ENCODE measurements at regions not wholly inside any gene's neighbourhood (a gene's known extent, or its start where the extent isn't known, plus 50 kb on each side); places are given as distances from the start of the nearest gene placed in this dataset.

GRCh38 chr12:61301817-61302216, 958.4 kb upstream of the USP15 start:
- DNase-seq (ENCODE audit: low spot score in 2 of 2, unreplicated experiment in 2 of 2), result no peak
- TF ChIP-seq CTCF (IDR thresholded peaks at IDR 0.05; ENCODE audit: unreplicated experiment), result no peak
- Mint-ChIP-seq H3K9me3 (no peaks in the 10 kb centered on the region), H3K27me3 (ENCODE audit: low read depth) (no peaks in the 10 kb centered on the region), H3K4me1 (no peaks in the 10 kb centered on the region), H3K4me3 (no peak overlapping the region), H3K36me3 (no peaks in the 10 kb centered on the region), H3K27ac (no peak overlapping the region)

GRCh38 chr12:61302282-61302681, 957.9 kb upstream of the USP15 start:
- no peak for DNase-seq (ENCODE audit: low spot score in 2 of 2, unreplicated experiment in 2 of 2)
- Mint-ChIP-seq H3K27me3 (ENCODE audit: low read depth) (no peaks in the 10 kb centered on the region), H3K9me3 (no peaks in the 10 kb centered on the region), H3K4me1 (no peaks in the 10 kb centered on the region), H3K36me3 (no peaks in the 10 kb centered on the region), H3K27ac (no peak overlapping the region), H3K4me3 (no peak overlapping the region)
- TF ChIP-seq CTCF (IDR thresholded peaks at IDR 0.05; ENCODE audit: unreplicated experiment), result no peak

GRCh38 chr12:61308220-61308619, 952.0 kb upstream of the USP15 start:
- H3K27me3 Mint-ChIP-seq (ENCODE audit: low read depth), result no peaks in the 10 kb centered on the region
- peaks cover 5% of the 10 kb centered on the region for H3K9me3 Mint-ChIP-seq
- H3K4me1 Mint-ChIP-seq, result peaks cover 4% of the 10 kb centered on the region
- no peak for DNase-seq (ENCODE audit: low spot score in 2 of 2, unreplicated experiment in 2 of 2)
- no peak for TF ChIP-seq CTCF (IDR thresholded peaks at IDR 0.05; ENCODE audit: unreplicated experiment)
- H3K27ac Mint-ChIP-seq, result no peak overlapping the region
- H3K4me3 Mint-ChIP-seq, result no peak overlapping the region
- no peaks in the 10 kb centered on the region for H3K36me3 Mint-ChIP-seq

- peaks cover 10% of the 10 kb centered on the region for H3K9me3 Mint-ChIP-seq
- no peak for TF ChIP-seq CTCF (IDR thresholded peaks at IDR 0.05; ENCODE audit: unreplicated experiment)
- peaks cover 4% of the 10 kb centered on the region for H3K4me1 Mint-ChIP-seq
- no peak overlapping the region for H3K27ac Mint-ChIP-seq
- no peak for DNase-seq (ENCODE audit: low spot score in 2 of 2, unreplicated experiment in 2 of 2)
- no peaks in the 10 kb centered on the region for H3K36me3 Mint-ChIP-seq
- H3K27me3 Mint-ChIP-seq (ENCODE audit: low read depth), result no peaks in the 10 kb centered on the region
- no peak overlapping the region for H3K4me3 Mint-ChIP-seq
Observed at GRCh38 chr12:61311413-61311812, 948.8 kb upstream of the USP15 start.

GRCh38 chr12:61348871-61349270, 911.3 kb upstream of the USP15 start:
- Mint-ChIP-seq H3K4me3 (no peak overlapping the region), H3K27ac (no peak overlapping the region), H3K4me1 (peaks cover 3% of the 10 kb centered on the region), H3K36me3 (no peaks in the 10 kb centered on the region), H3K9me3 (no peaks in the 10 kb centered on the region), H3K27me3 (ENCODE audit: low read depth) (no peaks in the 10 kb centered on the region)
- no peak for TF ChIP-seq CTCF (IDR thresholded peaks at IDR 0.05; ENCODE audit: unreplicated experiment)
- DNase-seq (ENCODE audit: low spot score in 2 of 2, unreplicated experiment in 2 of 2), result no peak

GRCh38 chr12:61355105-61355504, 905.1 kb upstream of the USP15 start:
- no peak overlapping the region for H3K4me3 Mint-ChIP-seq

More at GRCh38 chr12:61355105-61355504, 905.1 kb upstream of the USP15 start:
- no peaks in the 10 kb centered on the region for H3K4me1 Mint-ChIP-seq
- peaks cover 2% of the 10 kb centered on the region for H3K27me3 Mint-ChIP-seq (ENCODE audit: low read depth)
- no peaks in the 10 kb centered on the region for H3K36me3 Mint-ChIP-seq
- no peaks in the 10 kb centered on the region for H3K9me3 Mint-ChIP-seq
- H3K27ac Mint-ChIP-seq, result no peak overlapping the region
- TF ChIP-seq CTCF (IDR thresholded peaks at IDR 0.05; ENCODE audit: unreplicated experiment), result no peak
- DNase-seq (ENCODE audit: low spot score in 2 of 2, unreplicated experiment in 2 of 2), result no peak
